ENCODE measurements at regions not wholly inside any gene's neighbourhood (a gene's known extent, or its start where the extent isn't known, plus 50 kb on each side); places are given as distances from the start of the nearest gene placed in this dataset.
"Not testable (repeated sequence)": the region's sequence is repeated elsewhere in the genome, so short reads cannot be mapped to it uniquely, and the experiment has no call there.

GRCh38 chr5:4571248-4571948 lies 568.7 kb upstream of the ADAMTS16 start:
- H3K4me1 Mint-ChIP-seq = no peaks in the 10 kb centered on the region

GRCh38 chr5:4572311-4573100 lies 567.6 kb upstream of the ADAMTS16 start:
- Mint-ChIP-seq H3K27me3 (no peaks in the 10 kb centered on the region), H3K9me3 (peaks cover 4% of the 10 kb centered on the region), H3K4me1 (no peaks in the 10 kb centered on the region), H3K4me3 (no peak overlapping the region), H3K27ac (no peak overlapping the region), H3K36me3 (no peaks in the 10 kb centered on the region)
- POLR2A ChIA-PET = no interaction called here
- no peak for ATAC-seq (ENCODE audit: low read depth)
- DNase-seq = no peak

More at GRCh38 chr5:4571248-4571948, 568.7 kb upstream of the ADAMTS16 start:
- H3K9me3 Mint-ChIP-seq = peaks cover 1% of the 10 kb centered on the region
- H3K4me3 Mint-ChIP-seq = no peak overlapping the region
- H3K27ac Mint-ChIP-seq = no peak overlapping the region
- no peak for ATAC-seq (ENCODE audit: low read depth)
- H3K36me3 Mint-ChIP-seq = no peaks in the 10 kb centered on the region
- no peak for DNase-seq
- no peaks in the 10 kb centered on the region for H3K27me3 Mint-ChIP-seq
- POLR2A ChIA-PET = no interaction called here

- POLR2A ChIA-PET = no interaction called here
- Mint-ChIP-seq H3K4me1 (no peaks in the 10 kb centered on the region), H3K36me3 (no peaks in the 10 kb centered on the region), H3K27ac (no peak overlapping the region), H3K27me3 (no peaks in the 10 kb centered on the region), H3K4me3 (no peak overlapping the region), H3K9me3 (peaks cover 12% of the 10 kb centered on the region)
- DNase-seq = no peak
- no peak for ATAC-seq (ENCODE audit: low read depth)
Observed at GRCh38 chr5:4575608-4576007, 564.5 kb upstream of the ADAMTS16 start.

GRCh38 chr5:4576161-4576748 lies 563.9 kb upstream of the ADAMTS16 start:
- ATAC-seq (ENCODE audit: low read depth) = no peak
- H3K4me3 Mint-ChIP-seq = no peak overlapping the region
- H3K27me3 Mint-ChIP-seq = no peaks in the 10 kb centered on the region
- no peaks in the 10 kb centered on the region for H3K4me1 Mint-ChIP-seq
- peaks cover 17% of the 10 kb centered on the region for H3K9me3 Mint-ChIP-seq
- POLR2A ChIA-PET = no interaction called here
- no peak overlapping the region for H3K27ac Mint-ChIP-seq
- H3K36me3 Mint-ChIP-seq = no peaks in the 10 kb centered on the region
- no peak for DNase-seq

- ATAC-seq (ENCODE audit: low read depth) (no peak), DNase-seq (no peak)
- H3K4me3 Mint-ChIP-seq = no peak overlapping the region
- H3K27ac Mint-ChIP-seq = no peak overlapping the region
- H3K4me1 Mint-ChIP-seq = no peaks in the 10 kb centered on the region
- H3K27me3 Mint-ChIP-seq = no peaks in the 10 kb centered on the region
- POLR2A ChIA-PET = no interaction called here
- H3K36me3 Mint-ChIP-seq = no peaks in the 10 kb centered on the region
- H3K9me3 Mint-ChIP-seq = peaks cover 15% of the 10 kb centered on the region
Observed at GRCh38 chr5:4576908-4577307, 563.2 kb upstream of the ADAMTS16 start.

GRCh38 chr5:4579679-4580078 lies 560.5 kb upstream of the ADAMTS16 start:
- no peak for DNase-seq
- H3K27me3 Mint-ChIP-seq = no peaks in the 10 kb centered on the region
- no peak overlapping the region for H3K4me3 Mint-ChIP-seq
- no peak overlapping the region for H3K27ac Mint-ChIP-seq
- ATAC-seq (ENCODE audit: low read depth) = no peak
- no peaks in the 10 kb centered on the region for H3K4me1 Mint-ChIP-seq
- H3K36me3 Mint-ChIP-seq = no peaks in the 10 kb centered on the region
- peaks cover 15% of the 10 kb centered on the region for H3K9me3 Mint-ChIP-seq
- POLR2A ChIA-PET = no interaction called here

- POLR2A ChIA-PET = no interaction called here
- H3K27ac Mint-ChIP-seq = no peak overlapping the region
- H3K9me3 Mint-ChIP-seq = peaks cover 18% of the 10 kb centered on the region
- H3K4me3 Mint-ChIP-seq = no peak overlapping the region
- no peaks in the 10 kb centered on the region for H3K27me3 Mint-ChIP-seq
- H3K36me3 Mint-ChIP-seq = no peaks in the 10 kb centered on the region
- DNase-seq = no peak
- no peak for ATAC-seq (ENCODE audit: low read depth)
- H3K4me1 Mint-ChIP-seq = no peaks in the 10 kb centered on the region
Observed at GRCh38 chr5:4580772-4581171, 559.4 kb upstream of the ADAMTS16 start.

GRCh38 chr5:4581289-4581688 lies 558.8 kb upstream of the ADAMTS16 start:
- ATAC-seq (ENCODE audit: low read depth) = no peak

GRCh38 chr5:4584982-4585381 lies 555.1 kb upstream of the ADAMTS16 start:
- POLR2A ChIA-PET = no interaction called here
- Mint-ChIP-seq H3K4me1 (no peaks in the 10 kb centered on the region), H3K4me3 (no peak overlapping the region), H3K27ac (no peak overlapping the region), H3K9me3 (peaks cover 13% of the 10 kb centered on the region), H3K27me3 (no peaks in the 10 kb centered on the region), H3K36me3 (no peaks in the 10 kb centered on the region)
- DNase-seq (no peak), ATAC-seq (ENCODE audit: low read depth) (no peak)

More at GRCh38 chr5:4581289-4581688, 558.8 kb upstream of the ADAMTS16 start:
- Mint-ChIP-seq H3K4me1 (no peaks in the 10 kb centered on the region), H3K4me3 (no peak overlapping the region), H3K27me3 (no peaks in the 10 kb centered on the region), H3K27ac (no peak overlapping the region), H3K36me3 (no peaks in the 10 kb centered on the region), H3K9me3 (peaks cover 19% of the 10 kb centered on the region)
- POLR2A ChIA-PET = no interaction called here
- no peak for DNase-seq

GRCh38 chr5:4613440-4613839 lies 526.7 kb upstream of the ADAMTS16 start:
- no peak for ATAC-seq (ENCODE audit: low read depth)
- H3K36me3 Mint-ChIP-seq = no peaks in the 10 kb centered on the region
- POLR2A ChIA-PET = no interaction called here
- peaks cover 7% of the 10 kb centered on the region for H3K9me3 Mint-ChIP-seq
- no peak for DNase-seq
- H3K27me3 Mint-ChIP-seq = no peaks in the 10 kb centered on the region
- H3K4me1 Mint-ChIP-seq = no peaks in the 10 kb centered on the region
- no peak overlapping the region for H3K4me3 Mint-ChIP-seq
- H3K27ac Mint-ChIP-seq = no peak overlapping the region

- POLR2A ChIA-PET = no interaction called here
- no peak overlapping the region for H3K4me3 Mint-ChIP-seq
- DNase-seq (no peak), ATAC-seq (ENCODE audit: low read depth) (no peak)
- no peaks in the 10 kb centered on the region for H3K36me3 Mint-ChIP-seq
- H3K9me3 Mint-ChIP-seq = peaks cover 4% of the 10 kb centered on the region
- no peaks in the 10 kb centered on the region for H3K27me3 Mint-ChIP-seq
- no peaks in the 10 kb centered on the region for H3K4me1 Mint-ChIP-seq
- H3K27ac Mint-ChIP-seq = no peak overlapping the region
Observed at GRCh38 chr5:4614088-4614487, 526.0 kb upstream of the ADAMTS16 start.

GRCh38 chr5:4615369-4615768 lies 524.8 kb upstream of the ADAMTS16 start:
- H3K27me3 Mint-ChIP-seq; ATAC-seq (ENCODE audit: low read depth); H3K4me1 Mint-ChIP-seq; DNase-seq; H3K4me3 Mint-ChIP-seq; H3K9me3 Mint-ChIP-seq; H3K36me3 Mint-ChIP-seq; H3K27ac Mint-ChIP-seq; POLR2A ChIA-PET: not testable (repeated sequence)

- ATAC-seq (ENCODE audit: low read depth) (no peak), DNase-seq (no peak)
- Mint-ChIP-seq H3K36me3 (no peaks in the 10 kb centered on the region), H3K4me3 (no peak overlapping the region), H3K27me3 (no peaks in the 10 kb centered on the region), H3K4me1 (no peaks in the 10 kb centered on the region), H3K27ac (no peak overlapping the region), H3K9me3 (peaks cover 2% of the 10 kb centered on the region)
- POLR2A ChIA-PET = no interaction called here
Observed at GRCh38 chr5:4625206-4625896, 514.8 kb upstream of the ADAMTS16 start.

All from activated naive CD8-positive, alpha-beta T cell treated with anti-CD3 and anti-CD28 coated beads, Interleukin-2, amount 10 ng/mL, durations not matched to agents 7 days and 5 days (primary cell).